Ureter (tissue), 1 donor: ENCODE measurements at regions not wholly inside any gene's neighbourhood (a gene's known extent, or its start where the extent isn't known, plus 50 kb on each side); places are given as distances from the start of the nearest gene placed in this dataset.

Experiments used
- DNase-seq: peaks from one replicate; pipeline ENCODE4 v3.0.0-alpha.2; 2020; ENCODE audit warnings: low spot score
- donor health status: DM: yes; HTN: yes; CAD: no.

DNA sequence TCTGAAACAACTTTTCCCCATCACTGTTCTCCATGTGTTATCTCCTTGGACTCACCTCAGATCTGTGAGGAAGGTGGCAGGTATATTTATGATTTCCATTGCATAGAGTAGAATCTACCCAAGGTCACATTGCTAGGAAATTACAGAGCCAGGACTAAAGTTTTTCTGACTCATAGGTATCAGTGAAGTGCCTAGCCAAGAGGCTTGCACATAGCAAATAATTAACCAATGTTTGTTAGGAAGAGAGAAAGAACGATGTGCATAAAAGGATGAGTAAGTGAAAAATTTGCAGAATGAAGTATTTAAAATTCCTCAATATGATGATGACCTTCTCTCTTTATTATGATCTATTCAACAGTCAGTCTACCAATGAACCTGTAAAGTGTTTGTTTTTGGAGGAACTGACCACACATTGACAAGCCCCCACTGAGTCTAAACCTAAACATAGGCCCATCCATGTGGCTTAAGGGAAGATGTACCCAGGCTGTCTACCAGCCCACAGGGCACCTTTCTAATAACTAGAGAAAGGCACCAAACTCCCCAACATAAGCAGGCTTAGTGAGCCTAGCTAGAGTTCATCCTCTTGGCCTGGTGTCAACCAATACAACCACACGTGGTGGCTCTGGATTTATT, 252.9 kb upstream of the ZMIZ1 start:
- DNase-seq = no peak

- no peak for DNase-seq
Measured at GRCh38 chr10:78817361-78817760, 251.4 kb upstream of the ZMIZ1 start.

DNA sequence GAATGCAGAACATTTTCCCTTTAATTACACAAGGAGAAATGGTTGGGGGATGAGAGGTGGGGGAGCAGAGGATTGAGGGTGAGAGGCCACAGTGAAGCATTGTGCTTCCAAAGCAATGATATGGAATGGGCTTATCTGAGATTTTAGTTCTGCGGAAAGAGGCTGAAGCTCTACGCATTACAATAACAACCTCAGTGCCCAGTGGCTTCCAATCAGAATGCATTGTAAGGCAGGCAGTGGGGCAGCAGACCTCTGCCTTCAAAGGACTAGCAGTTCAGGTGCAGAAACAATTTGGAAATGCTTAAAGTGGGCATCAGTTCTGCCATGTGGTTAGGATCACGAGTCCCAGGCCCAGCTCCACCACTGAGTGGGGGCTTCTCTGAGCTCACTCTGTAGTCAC, 251.0 kb upstream of the ZMIZ1 start:
- no peak for DNase-seq

DNA sequence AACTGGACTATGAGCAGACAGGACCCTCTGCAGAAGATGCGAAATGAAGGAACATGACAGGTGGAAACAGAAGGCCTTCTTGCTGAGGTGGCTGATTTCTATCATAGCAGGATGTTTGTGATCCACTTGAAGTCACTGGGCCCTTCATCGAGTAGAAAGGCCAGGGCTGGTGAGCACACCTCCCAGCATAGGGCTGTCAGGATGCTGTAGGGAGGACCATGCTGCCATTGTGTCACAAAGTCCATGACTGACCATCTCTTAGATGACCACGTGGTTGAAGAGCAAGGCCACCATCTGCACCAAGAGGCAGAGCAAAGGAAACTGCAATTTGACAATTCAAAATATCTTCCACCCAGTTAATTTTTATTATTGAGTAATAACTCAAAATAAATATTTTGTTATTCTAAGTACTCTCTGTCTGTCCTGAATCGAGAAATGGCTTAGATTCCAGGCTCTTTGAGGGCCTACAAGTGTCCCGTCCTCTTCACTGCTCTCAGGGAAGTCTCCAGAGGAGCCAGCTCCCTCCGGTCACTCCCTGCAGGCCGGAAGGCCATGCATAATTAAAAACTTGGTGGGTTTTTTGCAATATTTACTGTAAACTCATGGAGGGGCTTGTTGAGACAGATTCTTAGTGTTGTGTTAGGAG, 249.3 kb upstream of the ZMIZ1 start:
- DNase-seq = no peak

GRCh38 chr10:78820007-78820362, 248.8 kb upstream of the ZMIZ1 start:
- no peak for DNase-seq

DNA sequence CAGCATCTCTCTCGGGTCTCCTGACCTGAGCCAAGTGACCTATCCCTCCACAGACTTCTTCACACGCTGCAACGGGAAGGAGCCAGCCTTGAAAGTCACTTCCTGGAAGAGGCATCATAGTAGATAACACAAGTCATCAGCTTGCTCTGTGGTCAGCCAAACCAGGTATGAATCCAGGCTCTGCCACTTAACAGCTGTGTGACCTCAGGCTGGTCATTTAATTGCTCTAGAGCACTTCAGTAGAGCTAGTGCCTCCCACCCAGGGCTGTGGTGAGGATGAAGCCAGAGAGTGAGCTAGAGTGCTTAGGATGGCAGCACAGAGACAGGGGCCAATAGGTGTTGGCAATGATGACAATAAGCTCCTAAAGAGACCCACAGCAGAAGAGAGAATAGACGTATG, 247.7 kb upstream of the ZMIZ1 start:
- no peak for DNase-seq

DNA sequence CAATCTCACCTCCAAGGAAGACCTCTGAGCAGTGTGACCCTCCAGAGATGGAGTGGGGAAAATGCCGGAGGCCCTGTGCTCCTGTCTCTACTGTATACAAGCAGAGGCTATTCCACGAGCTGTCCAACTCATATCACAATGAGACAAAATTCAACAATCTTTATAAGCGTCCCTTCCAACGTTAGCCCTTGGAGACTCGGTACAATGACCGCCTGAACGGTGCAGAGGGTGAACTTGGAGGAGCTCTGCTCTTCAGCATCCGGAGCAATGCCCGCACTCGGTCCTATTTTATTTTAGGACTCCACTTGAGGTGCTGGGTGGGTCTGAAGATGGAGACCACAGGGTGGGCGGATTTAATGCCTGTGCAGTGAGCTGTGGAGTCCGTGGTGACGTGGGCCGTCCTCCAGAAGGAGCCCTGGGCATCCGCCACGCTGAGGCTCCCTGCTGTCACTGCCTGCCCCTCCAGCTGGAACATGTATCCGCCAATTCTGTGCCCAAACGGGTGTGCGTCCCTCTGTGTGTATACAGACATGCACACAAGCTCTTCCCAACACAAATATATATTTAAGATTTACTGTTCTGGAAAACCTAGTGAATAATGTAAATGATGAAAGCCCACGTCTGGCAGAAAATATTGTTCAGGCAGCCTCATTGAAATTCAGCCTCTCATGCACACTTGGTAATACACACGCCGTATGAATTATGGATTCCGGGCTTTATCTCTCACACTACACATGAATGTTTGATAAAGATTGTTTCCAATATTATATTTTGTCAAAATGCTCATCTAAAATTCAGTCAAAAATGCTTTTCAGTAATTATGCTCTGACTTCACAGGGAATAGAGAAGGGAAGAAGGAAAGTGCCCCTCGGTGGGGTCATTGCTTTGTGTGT, 239.9 kb upstream of the ZMIZ1 start:
- no peak for DNase-seq

GRCh38 chr10:78829565-78829964, 239.2 kb upstream of the ZMIZ1 start:
- no peak for DNase-seq

DNA sequence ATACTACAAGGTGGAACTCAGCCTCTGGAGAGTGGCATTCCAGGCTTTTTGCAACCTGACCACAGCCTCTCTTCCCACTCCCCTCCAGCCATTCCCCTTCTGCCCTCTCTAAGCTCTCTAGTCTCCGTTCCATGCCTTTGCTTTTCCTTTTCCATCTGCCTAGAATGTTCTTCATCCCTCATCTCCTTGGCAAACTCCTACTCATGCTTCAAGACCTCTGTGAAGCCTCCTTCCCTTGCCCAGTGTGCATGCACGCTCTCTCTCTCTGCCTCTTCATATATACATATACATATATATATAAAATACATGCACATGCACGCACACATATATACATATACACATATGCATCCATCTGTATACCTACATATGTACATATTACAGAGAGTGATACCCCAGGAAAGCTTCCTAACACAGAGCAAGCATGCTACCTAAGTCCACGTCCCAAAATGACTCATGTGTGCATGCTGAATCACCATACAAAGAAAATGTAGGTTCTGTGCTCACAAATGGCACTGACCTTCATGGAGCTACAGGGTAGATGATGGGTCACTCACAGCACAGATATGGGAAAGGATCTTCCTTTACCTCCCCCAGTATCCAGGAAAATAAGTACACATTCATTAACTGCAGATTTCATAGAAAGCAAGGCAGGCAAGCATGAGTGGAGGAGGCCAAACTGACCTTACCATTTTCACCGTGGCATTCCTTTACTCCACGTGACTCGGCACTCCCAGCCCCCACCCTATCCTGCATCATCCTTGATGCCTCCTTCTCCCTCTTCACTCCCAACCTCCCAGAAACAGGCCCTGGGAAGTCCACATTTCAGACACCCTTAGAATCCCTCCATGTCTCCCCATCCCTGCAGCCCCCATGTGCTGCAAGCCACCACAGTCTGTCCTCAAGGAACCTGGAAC, 238.4 kb upstream of the ZMIZ1 start:
- no peak for DNase-seq

DNA sequence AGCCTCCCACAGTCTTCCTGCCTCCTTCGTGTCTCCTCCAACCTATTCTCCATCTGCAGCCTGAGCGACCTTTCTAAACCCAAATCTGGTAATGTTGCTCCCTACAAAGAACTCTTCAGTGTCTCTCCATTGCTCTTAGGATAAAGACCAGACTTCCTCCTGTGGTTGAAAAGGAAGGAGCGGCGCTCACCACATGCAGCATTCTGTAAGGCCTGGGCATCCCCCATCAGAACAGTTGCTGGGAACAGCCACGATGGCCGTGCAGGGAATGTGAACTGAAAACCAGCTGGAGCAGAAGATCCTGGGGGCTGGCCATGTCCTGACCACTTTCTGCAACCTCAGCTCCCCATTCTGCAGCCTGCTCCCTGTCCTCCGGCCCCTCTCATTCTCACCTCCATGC, 237.8 kb upstream of the ZMIZ1 start:
- DNase-seq = no peak

GRCh38 chr10:78831461-78831860, 237.3 kb upstream of the ZMIZ1 start:
- DNase-seq = no peak

DNA sequence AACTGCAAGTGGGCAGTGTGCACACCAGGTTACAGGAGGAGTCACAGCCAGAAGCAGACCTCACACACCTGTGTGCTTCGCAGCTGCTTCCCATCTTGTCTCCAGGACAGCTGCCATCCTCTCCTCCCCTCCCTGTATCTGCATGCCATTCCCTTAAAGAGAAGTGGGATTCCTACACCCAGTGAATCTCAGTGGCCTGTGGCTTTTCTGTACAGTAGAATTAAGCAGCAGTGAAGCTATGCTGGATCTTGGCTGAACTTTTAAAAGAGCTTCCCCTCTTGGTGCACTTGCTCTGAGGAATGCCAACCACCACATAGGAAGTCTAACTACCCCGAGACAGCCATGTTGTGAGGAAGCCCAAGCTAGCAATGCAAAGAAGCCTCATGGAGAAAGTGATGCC, 236.5 kb upstream of the ZMIZ1 start:
- DNase-seq = no peak

DNA sequence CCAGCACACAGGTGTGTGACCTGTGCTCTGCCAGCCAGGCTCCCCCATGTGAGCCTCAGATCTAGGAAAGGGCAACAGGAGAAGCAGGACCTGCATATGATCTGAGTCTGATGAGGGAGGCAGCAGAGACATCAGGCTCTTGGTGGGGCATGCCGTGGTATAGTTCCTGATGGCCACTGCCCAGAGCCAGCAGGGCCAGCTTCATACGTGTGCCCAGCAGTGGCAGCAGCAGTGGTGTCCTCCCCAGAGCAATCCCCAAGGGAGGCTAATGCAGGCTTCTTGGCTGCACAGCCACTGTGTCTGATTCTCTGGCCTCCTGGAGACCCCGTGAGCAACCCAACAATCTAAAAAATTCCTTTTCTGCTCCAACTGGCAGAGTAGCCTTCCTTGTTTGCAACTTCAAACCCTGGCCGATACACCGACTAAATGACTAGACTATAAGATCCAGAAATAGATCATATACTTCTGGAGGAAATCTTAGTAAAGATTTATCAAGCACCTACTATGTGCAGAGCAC, 230.6 kb upstream of the ZMIZ1 start:
- DNase-seq = no peak

DNA sequence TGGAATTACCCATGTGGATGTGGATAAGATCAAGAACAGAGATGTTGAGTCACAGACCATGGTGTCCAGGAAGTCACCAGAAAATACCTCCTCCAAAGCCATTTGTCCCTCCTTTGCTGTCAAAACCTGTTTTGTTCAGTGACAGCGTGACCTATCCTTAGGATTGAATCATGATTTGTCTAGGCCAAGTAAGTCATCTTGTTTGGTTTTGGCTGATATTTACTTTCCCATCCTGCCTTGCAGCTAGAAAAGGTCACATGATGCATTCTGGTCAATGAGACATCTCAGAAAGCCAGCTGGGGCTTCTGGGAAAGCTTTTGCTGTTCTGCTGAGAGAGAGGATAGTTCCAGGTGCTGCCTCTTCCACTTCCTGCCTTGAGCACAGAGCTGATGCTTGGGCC, 225.3 kb upstream of the ZMIZ1 start:
- no peak for DNase-seq

DNA sequence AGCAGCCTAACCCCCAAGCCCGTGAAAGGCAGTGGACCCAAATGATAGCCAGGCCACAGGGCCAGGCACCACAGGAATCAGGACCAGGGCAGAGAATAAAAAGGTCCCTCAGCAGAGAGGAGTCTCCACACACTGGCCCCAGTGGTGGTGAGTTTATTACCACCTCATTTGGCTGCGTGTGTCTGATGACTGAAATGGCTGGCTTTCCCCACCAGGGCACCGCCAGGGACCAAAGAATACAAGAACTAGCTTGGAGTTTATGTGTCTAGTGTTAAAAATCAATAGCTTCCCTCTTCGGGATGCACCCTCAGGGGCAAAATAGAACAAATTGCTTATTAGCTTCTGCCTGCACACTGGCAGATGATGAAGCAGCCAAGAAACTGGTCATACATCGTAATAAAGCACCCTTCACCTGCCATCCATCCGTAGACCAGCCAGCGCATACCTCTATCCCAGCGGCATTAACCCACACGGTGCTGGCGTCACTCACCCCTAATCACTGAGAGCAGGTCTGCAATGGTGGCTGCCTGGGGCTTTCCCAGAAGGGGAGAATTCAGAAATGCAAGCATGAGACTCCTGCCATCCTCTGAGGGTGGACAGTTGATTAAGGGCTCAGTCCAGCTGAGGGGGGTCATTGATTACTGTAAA, 223.7 kb upstream of the ZMIZ1 start:
- no peak for DNase-seq

DNA sequence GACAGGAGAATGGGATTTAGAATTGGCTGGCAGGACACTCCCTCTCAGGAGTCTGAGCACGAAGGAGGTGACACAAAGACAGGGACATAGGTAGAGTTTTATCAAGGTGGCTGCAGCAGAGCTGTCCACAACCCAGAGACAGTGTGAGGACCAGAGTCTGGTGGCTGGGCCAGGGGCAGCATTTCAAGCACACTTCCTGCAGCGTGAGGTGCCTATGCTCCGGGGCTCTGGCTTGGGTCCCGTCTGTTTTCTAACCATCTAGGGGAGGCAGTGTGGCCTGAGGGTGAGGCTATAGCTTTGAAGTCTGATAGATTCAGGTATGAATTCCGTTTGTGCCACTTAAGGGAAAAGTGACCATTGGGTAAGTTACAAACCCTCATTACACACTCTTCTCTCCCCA, 222.7 kb upstream of the ZMIZ1 start:
- no peak for DNase-seq

- no peak for DNase-seq
Measured at GRCh38 chr10:78846760-78847159, 222.0 kb upstream of the ZMIZ1 start.

DNA sequence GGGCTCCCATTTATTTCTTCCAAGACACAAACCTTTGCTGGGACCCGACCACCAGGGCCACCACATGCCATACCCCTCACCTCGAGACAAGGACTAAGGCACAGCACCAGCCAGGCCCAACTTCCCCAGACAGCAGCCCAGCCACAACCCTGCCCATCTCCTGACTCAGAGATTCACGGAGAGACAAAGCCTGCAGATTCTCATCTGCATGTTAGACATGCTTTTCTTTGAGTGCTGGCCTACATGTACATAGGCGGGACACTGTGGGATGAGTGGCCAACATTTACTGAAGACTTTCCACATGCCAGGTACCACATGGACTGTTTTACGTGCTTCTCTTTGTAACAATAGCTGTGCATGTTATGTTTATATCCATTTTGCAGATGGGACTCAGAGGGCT, 221.3 kb upstream of the ZMIZ1 start:
- no peak for DNase-seq

- no peak for DNase-seq
Measured at GRCh38 chr10:78849115-78849514, 219.7 kb upstream of the ZMIZ1 start.

- DNase-seq = no peak
Measured at GRCh38 chr10:78849731-78850130, 219.0 kb upstream of the ZMIZ1 start.
